ENCODE measurements at regions not wholly inside any gene's neighbourhood (a gene's known extent, or its start where the extent isn't known, plus 50 kb on each side); places are given as distances from the start of the nearest gene placed in this dataset.

GRCh38 chr3:162398554-162398953, 901.9 kb downstream of the OTOL1 start:
- TF ChIP-seq CTCF (IDR thresholded peaks at IDR 0.05; ENCODE audit: low read depth, low read length) (no peak), EZH2phosphoT487 (IDR thresholded peaks at IDR 0.05; ENCODE audit: low read depth) (no peak)

Measured in OCI-LY3 (cell line).